HepG2 (cell line): ENCODE measurements at regions not wholly inside any gene's neighbourhood (a gene's known extent, or its start where the extent isn't known, plus 50 kb on each side); places are given as distances from the start of the nearest gene placed in this dataset.

ENCODE experiments used
- ATF1 ChIP-seq: IDR thresholded peaks from 2 replicates; pipeline ENCODE4 v1.6.1; 2016; ENCODE audit warnings: mild to moderate bottlenecking, control low read depth
- BCL6 ChIP-seq: IDR thresholded peaks from 2 replicates; pipeline ENCODE4 v1.6.1; 2016; ENCODE audit warnings: missing genetic modification reagents, missing compliant biosample characterization
- DMAP1 ChIP-seq: IDR thresholded peaks from 2 replicates; pipeline ENCODE4 v1.6.1; 2016
- FOXA3 ChIP-seq: IDR thresholded peaks from 2 replicates; pipeline ENCODE4 v1.6.1; 2016; ENCODE audit warnings: missing genetic modification reagents, missing compliant biosample characterization
- GPN1 ChIP-seq: sonication (generic); formaldehyde crosslinking; IDR thresholded peaks from 2 replicates; pipeline ENCODE4 v1.5.1; 2020; ENCODE audit warnings: missing genetic modification reagents, borderline replicate concordance
- KMT2A ChIP-seq: sonication (generic); formaldehyde crosslinking; IDR thresholded peaks from 2 replicates; pipeline ENCODE4 v1.4.0; 2020; ENCODE audit warnings: missing genetic modification reagents
- MTA3 ChIP-seq: sonication (generic); formaldehyde crosslinking; IDR thresholded peaks from 2 replicates; pipeline ENCODE4 v1.4.0; 2020; ENCODE audit warnings: missing genetic modification reagents
- MXI1 ChIP-seq: IDR thresholded peaks from 3 replicates; pipeline ENCODE4 v1.6.1; 2012; ENCODE audit warnings: low read depth, low read length, inconsistent platforms, borderline replicate concordance
- NFE2L1 ChIP-seq: sonication (generic); formaldehyde crosslinking; IDR thresholded peaks from 2 replicates; pipeline ENCODE4 v1.4.0; 2020; ENCODE audit warnings: missing genetic modification reagents, mild to moderate bottlenecking, borderline replicate concordance
- POLR2A ChIP-seq, 2 experiments: IDR thresholded peaks; 2 replicates each; pipeline ENCODE4 v1.6.1; 2011; ENCODE audit warnings: low read depth in 2 of 2, low read length in 2 of 2, mild to moderate bottlenecking in 1 of 2, moderate library complexity in 1 of 2; ENCODE audit not compliant: insufficient read depth in 1 of 2
- PRPF4 ChIP-seq: fragments of 200-400 bp; formaldehyde crosslinking; IDR thresholded peaks from 2 replicates; pipeline ENCODE4 v1.6.1; 2016; ENCODE audit warnings: low read length, low read depth; ENCODE audit not compliant: poor library complexity, severe bottlenecking
- SSRP1 ChIP-seq: IDR thresholded peaks from 2 replicates; pipeline ENCODE4 v1.6.1; 2016; ENCODE audit warnings: control low read depth
- THYN1 ChIP-seq: sonication (generic); formaldehyde crosslinking; IDR thresholded peaks from 2 replicates; pipeline ENCODE4 v1.8.1; 2023; ENCODE audit warnings: low read depth, mild to moderate bottlenecking, moderate library complexity, missing genetic modification reagents, borderline replicate concordance
- TP53 ChIP-seq: sonication (generic); formaldehyde crosslinking; conservative IDR thresholded peaks from 2 replicates; pipeline ENCODE4 v1.4.0; 2020; ENCODE audit warnings: missing genetic modification reagents
- ZBTB1 ChIP-seq: sonication (generic); formaldehyde crosslinking; IDR thresholded peaks from 2 replicates; pipeline ENCODE4 v1.4.0; 2020; ENCODE audit warnings: missing genetic modification reagents, borderline replicate concordance
- ZBTB20 ChIP-seq: sonication (generic); formaldehyde crosslinking; IDR thresholded peaks from 2 replicates; pipeline ENCODE4 v1.8.1; 2023; ENCODE audit warnings: missing genetic modification reagents, low read depth, mild to moderate bottlenecking, borderline replicate concordance
- ZFP36 ChIP-seq: fragments of 150-350 bp; IDR thresholded peaks from 2 replicates; pipeline ENCODE4 v1.6.1; 2018; ENCODE audit warnings: borderline replicate concordance, low read length, low read depth; ENCODE audit not compliant: partially characterized antibody
- ZNF20 ChIP-seq: sonication (generic); formaldehyde crosslinking; IDR thresholded peaks from 2 replicates; pipeline ENCODE4 v1.4.0; 2020; ENCODE audit warnings: mild to moderate bottlenecking, moderate library complexity, missing genetic modification reagents
- ZNF234 ChIP-seq: sonication (generic); formaldehyde crosslinking; conservative IDR thresholded peaks from 2 replicates; pipeline ENCODE4 v1.5.1; 2020; ENCODE audit warnings: mild to moderate bottlenecking, missing genetic modification reagents
- ZNF350 ChIP-seq: sonication (generic); formaldehyde crosslinking; IDR thresholded peaks from 2 replicates; pipeline ENCODE4 v1.4.0; 2020; ENCODE audit warnings: mild to moderate bottlenecking, low read depth, missing genetic modification reagents, borderline replicate concordance
- ZNF503 ChIP-seq: sonication (generic); formaldehyde crosslinking; IDR thresholded peaks from 2 replicates; pipeline ENCODE4 v1.4.0; 2020; ENCODE audit warnings: missing genetic modification reagents
- ZNF572 ChIP-seq: sonication (generic); formaldehyde crosslinking; IDR thresholded peaks from 2 replicates; pipeline ENCODE4 v1.5.1; 2020; ENCODE audit warnings: mild to moderate bottlenecking, missing genetic modification reagents
- ZNF652 ChIP-seq: IDR thresholded peaks from 2 replicates; pipeline ENCODE4 v1.6.1; 2016; ENCODE audit warnings: low read depth, borderline replicate concordance
- ZNF790 ChIP-seq: sonication (generic); formaldehyde crosslinking; IDR thresholded peaks from 2 replicates; pipeline ENCODE4 v1.8.0; 2022; ENCODE audit warnings: missing genetic modification reagents, mild to moderate bottlenecking, borderline replicate concordance
- ZSCAN21 ChIP-seq: sonication (generic); formaldehyde crosslinking; IDR thresholded peaks from 2 replicates; pipeline ENCODE4 v1.8.0; 2022; ENCODE audit warnings: mild to moderate bottlenecking, missing genetic modification reagents, moderate library complexity, borderline replicate concordance
- ZSCAN29 ChIP-seq: sonication (generic); formaldehyde crosslinking; conservative IDR thresholded peaks from 2 replicates; pipeline ENCODE4 v1.4.0; 2020; ENCODE audit warnings: mild to moderate bottlenecking, missing genetic modification reagents
- TF ChIP-seq, protein P1 (sequence below): sonication (generic); formaldehyde crosslinking; IDR thresholded peaks from 2 replicates; pipeline ENCODE4 v1.4.0; 2020; ENCODE audit warnings: missing genetic modification reagents
- TF ChIP-seq, protein P2 (sequence below): IDR thresholded peaks from 2 replicates; pipeline ENCODE4 v1.6.1; 2016; ENCODE audit warnings: mild to moderate bottlenecking

DNA sequence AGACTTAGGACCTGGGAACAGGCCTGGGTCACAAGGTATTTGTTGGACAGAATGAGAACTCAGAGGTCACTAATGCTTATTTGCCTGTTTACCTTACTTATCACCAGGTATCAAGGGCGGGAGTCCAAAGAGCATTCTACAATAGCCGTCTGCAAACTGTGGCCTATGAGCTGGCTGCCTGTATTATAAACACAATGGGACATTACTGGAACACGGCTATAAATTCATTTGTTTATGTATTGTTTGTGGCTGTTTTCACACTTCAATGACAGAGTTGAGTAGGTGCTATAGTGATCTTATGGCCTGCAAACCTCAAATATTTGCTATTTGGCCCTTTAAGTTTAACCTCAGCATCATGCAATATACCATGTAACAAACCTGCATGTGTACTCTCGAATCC lies 76.6 kb upstream of the ASTN2 start (continued):
- TF ChIP-seq MXI1 (no peak), ZBTB1 (CRISPR knock-in tag) (no peak), PRPF4 (no peak), ZNF652 (CRISPR knock-in tag) (no peak), SSRP1 (CRISPR knock-in tag) (no peak), GPN1 (no peak), THYN1 (CRISPR knock-in tag) (no peak), ZBTB20 (CRISPR knock-in tag) (peak; percentile 94; the same call in 1 of the 2 replicates), DMAP1 (CRISPR knock-in tag) (no peak), ZNF503 (peak; percentile 74), ZFP36 (no peak), POLR2A (IDR thresholded peaks at IDR 0.05; ENCODE audit: insufficient read depth in 1 of 2, low read depth in 2 of 2, low read length in 2 of 2) (no peak), TP53 (CRISPR knock-in tag) (no peak), NFE2L1 (CRISPR knock-in tag) (no peak), ZSCAN21 (no peak), ZNF234 (no peak), BCL6 (CRISPR knock-in tag) (peak; percentile 83), ZNF572 (CRISPR knock-in tag) (no peak), FOXA3 (CRISPR knock-in tag) (peak; percentile 96), MTA3 (CRISPR knock-in tag) (no peak), ZNF20 (CRISPR knock-in tag) (no peak), KMT2A (CRISPR knock-in tag) (no peak), ZSCAN29 (CRISPR knock-in tag) (no peak), ZNF790 (CRISPR knock-in tag) (no peak), ZNF350 (CRISPR knock-in tag) (no peak), ATF1 (CRISPR knock-in tag) (peak; percentile 64; the same call in 1 of the 2 replicates)
- TF ChIP-seq, protein P1, sequence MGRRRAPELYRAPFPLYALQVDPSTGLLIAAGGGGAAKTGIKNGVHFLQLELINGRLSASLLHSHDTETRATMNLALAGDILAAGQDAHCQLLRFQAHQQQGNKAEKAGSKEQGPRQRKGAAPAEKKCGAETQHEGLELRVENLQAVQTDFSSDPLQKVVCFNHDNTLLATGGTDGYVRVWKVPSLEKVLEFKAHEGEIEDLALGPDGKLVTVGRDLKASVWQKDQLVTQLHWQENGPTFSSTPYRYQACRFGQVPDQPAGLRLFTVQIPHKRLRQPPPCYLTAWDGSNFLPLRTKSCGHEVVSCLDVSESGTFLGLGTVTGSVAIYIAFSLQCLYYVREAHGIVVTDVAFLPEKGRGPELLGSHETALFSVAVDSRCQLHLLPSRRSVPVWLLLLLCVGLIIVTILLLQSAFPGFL (CRISPR knock-in tag): no peak
- TF ChIP-seq, protein P2, sequence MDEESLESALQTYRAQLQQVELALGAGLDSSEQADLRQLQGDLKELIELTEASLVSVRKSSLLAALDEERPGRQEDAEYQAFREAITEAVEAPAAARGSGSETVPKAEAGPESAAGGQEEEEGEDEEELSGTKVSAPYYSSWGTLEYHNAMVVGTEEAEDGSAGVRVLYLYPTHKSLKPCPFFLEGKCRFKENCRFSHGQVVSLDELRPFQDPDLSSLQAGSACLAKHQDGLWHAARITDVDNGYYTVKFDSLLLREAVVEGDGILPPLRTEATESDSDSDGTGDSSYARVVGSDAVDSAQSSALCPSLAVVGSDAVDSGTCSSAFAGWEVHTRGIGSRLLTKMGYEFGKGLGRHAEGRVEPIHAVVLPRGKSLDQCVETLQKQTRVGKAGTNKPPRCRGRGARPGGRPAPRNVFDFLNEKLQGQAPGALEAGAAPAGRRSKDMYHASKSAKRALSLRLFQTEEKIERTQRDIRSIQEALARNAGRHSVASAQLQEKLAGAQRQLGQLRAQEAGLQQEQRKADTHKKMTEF (CRISPR knock-in tag): peak; percentile 84
